ENCODE measurements at regions not wholly inside any gene's neighbourhood (a gene's known extent, or its start where the extent isn't known, plus 50 kb on each side); places are given as distances from the start of the nearest gene placed in this dataset.
"Not testable (repeated sequence)": the region's sequence is repeated elsewhere in the genome, so short reads cannot be mapped to it uniquely, and the experiment has no call there.

DNA sequence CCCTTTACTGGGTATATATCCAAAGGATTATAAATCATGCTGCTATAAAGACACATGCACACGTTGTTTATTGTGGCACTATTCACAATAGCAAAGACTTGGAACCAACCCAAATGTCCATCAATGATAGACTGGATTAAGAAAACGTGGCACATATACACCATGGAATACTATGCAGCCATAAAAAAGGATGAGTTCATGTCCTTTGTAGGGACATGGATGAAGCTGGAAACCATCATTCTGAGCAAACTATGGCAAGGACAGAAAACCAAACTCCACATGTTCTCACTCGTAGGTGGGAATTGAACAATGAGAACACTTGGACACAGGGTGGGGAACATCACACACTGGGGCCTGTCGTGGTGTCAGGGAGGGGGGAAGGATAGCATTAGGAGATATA is 59.2 kb downstream of the CXorf49B start:
- H3K36me3 Mint-ChIP-seq (ENCODE audit: insufficient read depth, unreplicated experiment); H3K4me1 Mint-ChIP-seq (ENCODE audit: low read depth, unreplicated experiment); CTCF ChIA-PET; DNase-seq; intact Hi-C loops (cut with micrococcal nuclease; ENCODE audit: unreplicated experiment); BruUV-seq (replicated peaks); H3K27ac Mint-ChIP-seq (ENCODE audit: unreplicated experiment); H3K9me3 Mint-ChIP-seq (ENCODE audit: low read depth, unreplicated experiment); H3K4me3 Mint-ChIP-seq (ENCODE audit: low read depth, unreplicated experiment): not testable (repeated sequence)
- peaks cover 54% of the 10 kb centered on the region for H3K27me3 Mint-ChIP-seq (ENCODE audit: unreplicated experiment)

DNA sequence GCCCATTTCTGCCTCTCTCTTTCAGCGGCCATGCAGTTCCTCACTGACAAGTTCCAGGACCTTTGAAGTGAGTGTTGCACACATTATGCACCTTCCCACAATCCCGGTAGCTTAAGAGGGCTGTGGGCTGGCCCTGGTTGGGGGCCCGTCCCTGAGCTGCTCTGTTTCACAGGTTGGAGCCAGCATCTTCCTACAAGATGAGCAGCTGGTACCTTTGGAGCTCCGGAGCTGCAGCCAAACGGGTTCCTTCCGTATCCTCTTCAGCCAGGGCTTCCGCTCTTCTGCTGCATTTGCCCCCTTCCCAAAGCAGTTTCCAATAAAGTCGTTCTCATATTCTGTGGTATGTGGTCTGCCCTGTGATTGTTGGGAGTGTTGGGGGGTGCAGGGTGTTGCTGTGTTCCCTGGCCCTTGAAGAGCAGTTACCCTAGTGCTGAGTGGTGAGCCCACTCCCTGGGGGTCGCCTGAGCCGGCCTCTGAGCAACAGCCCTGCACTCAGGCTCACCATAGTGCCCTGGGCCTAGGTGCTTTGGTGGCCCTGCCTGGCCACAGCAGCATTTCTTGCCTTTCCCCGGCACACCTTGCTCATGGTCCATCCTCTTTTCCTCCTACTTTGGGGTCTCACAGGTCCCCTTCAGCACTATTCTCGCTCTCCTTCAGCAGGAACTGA is 60.4 kb downstream of the CXorf49B start:
- CTCF ChIA-PET: no interaction called here
- Mint-ChIP-seq H3K9me3 (ENCODE audit: low read depth, unreplicated experiment) (no peaks in the 10 kb centered on the region), H3K36me3 (ENCODE audit: insufficient read depth, unreplicated experiment) (no peaks in the 10 kb centered on the region), H3K4me1 (ENCODE audit: low read depth, unreplicated experiment) (no peaks in the 10 kb centered on the region), H3K4me3 (ENCODE audit: low read depth, unreplicated experiment) (no peak overlapping the region), H3K27ac (ENCODE audit: unreplicated experiment) (no peak overlapping the region), H3K27me3 (ENCODE audit: unreplicated experiment) (peaks cover 42% of the 10 kb centered on the region)
- intact Hi-C loops (cut with micrococcal nuclease; ENCODE audit: unreplicated experiment): no loop called here
- TF ChIP-seq, protein P1, sequence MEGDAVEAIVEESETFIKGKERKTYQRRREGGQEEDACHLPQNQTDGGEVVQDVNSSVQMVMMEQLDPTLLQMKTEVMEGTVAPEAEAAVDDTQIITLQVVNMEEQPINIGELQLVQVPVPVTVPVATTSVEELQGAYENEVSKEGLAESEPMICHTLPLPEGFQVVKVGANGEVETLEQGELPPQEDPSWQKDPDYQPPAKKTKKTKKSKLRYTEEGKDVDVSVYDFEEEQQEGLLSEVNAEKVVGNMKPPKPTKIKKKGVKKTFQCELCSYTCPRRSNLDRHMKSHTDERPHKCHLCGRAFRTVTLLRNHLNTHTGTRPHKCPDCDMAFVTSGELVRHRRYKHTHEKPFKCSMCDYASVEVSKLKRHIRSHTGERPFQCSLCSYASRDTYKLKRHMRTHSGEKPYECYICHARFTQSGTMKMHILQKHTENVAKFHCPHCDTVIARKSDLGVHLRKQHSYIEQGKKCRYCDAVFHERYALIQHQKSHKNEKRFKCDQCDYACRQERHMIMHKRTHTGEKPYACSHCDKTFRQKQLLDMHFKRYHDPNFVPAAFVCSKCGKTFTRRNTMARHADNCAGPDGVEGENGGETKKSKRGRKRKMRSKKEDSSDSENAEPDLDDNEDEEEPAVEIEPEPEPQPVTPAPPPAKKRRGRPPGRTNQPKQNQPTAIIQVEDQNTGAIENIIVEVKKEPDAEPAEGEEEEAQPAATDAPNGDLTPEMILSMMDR (IDR thresholded peaks at IDR 0.05; ENCODE audit: unreplicated experiment): no peak
- no peak for DNase-seq
- no TSS peak for BruUV-seq (replicated peaks)

DNA sequence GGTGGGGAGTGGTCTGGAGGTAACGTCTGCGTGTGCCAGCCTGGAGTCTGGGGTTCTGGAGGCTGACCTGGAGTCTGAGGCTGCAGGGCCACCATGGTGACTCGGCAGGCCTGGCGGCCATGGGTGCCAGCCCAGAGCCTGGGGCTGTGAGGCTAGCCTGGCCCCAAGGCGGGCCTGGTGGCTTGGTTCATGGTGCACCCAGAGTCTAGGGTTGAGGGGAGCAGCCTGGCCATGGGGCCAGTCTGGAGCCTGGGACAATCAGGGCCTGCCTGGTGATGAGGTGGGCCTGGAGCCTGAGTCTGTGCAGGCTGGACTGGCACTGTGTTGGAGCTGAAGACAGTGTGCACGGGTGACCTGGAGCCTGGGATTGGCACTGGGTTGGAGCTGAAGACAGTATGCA is 64.9 kb downstream of the CXorf49B start:
- Mint-ChIP-seq H3K4me3 (ENCODE audit: low read depth, unreplicated experiment) (no peak overlapping the region), H3K27ac (ENCODE audit: unreplicated experiment) (no peak overlapping the region), H3K9me3 (ENCODE audit: low read depth, unreplicated experiment) (peaks cover 3% of the 10 kb centered on the region), H3K27me3 (ENCODE audit: unreplicated experiment) (peaks cover 62% of the 10 kb centered on the region), H3K36me3 (ENCODE audit: insufficient read depth, unreplicated experiment) (no peaks in the 10 kb centered on the region), H3K4me1 (ENCODE audit: low read depth, unreplicated experiment) (no peaks in the 10 kb centered on the region)
- TF ChIP-seq, protein P1 (IDR thresholded peaks at IDR 0.05; ENCODE audit: unreplicated experiment): no peak
- DNase-seq: no peak
- CTCF ChIA-PET: no interaction called here
- BruUV-seq (replicated peaks): no TSS peak
- intact Hi-C loops (cut with micrococcal nuclease; ENCODE audit: unreplicated experiment): no loop called here

DNA sequence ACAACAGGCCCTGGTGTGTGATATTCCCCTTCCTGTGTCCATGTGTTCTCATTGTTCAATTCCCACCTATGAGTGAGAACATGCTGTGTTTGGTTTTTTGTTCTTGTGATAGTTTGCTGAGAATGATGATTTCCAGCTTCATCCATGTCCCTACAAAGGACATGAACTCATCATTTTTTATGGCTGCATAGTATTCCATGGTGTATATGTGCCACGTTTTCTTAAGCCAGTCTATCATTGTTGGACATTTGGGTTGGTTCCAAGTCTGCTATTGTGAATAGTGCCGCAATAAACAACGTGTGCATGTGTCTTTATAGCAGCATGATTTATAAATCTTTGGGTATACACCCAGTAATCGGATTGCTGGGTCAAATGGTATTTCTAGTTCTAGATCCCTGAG is 72.6 kb upstream of the NHSL2 start:
- H3K27ac Mint-ChIP-seq (ENCODE audit: unreplicated experiment); H3K36me3 Mint-ChIP-seq (ENCODE audit: insufficient read depth, unreplicated experiment); BruUV-seq (replicated peaks); H3K4me1 Mint-ChIP-seq (ENCODE audit: low read depth, unreplicated experiment); H3K9me3 Mint-ChIP-seq (ENCODE audit: low read depth, unreplicated experiment); intact Hi-C loops (cut with micrococcal nuclease; ENCODE audit: unreplicated experiment); H3K4me3 Mint-ChIP-seq (ENCODE audit: low read depth, unreplicated experiment); DNase-seq: not testable (repeated sequence)
- H3K27me3 Mint-ChIP-seq (ENCODE audit: unreplicated experiment): peaks cover 37% of the 10 kb centered on the region
- CTCF ChIA-PET: interaction anchor here (0.6 kb wide), 1 partner anchor 87 kb away, joined by 3 read pairs; no protein-coding TSS in a partner anchor

DNA sequence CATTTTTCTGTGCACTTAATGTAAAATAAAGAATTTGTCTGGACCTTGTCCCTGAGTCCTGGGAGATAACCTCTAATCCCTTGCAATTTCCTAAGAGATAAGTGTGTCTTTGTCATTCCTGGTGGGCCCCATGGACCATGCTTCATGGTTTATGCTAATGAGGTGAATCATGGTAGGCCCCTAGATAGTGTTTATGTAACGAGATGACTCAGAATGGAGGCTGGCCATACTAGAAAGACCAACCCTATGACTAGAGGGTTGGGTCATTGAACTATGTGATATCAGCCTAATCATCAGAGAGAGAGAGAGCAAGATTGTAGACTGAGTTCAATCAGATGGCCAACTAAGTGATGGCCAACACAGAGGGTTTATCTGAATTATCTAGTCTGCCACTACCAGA is 64.2 kb upstream of the NHSL2 start:
- H3K9me3 Mint-ChIP-seq (ENCODE audit: low read depth, unreplicated experiment): peaks cover 2% of the 10 kb centered on the region

More for the DNA sequence above, 64.2 kb upstream of the NHSL2 start:
- intact Hi-C loops (cut with micrococcal nuclease; ENCODE audit: unreplicated experiment): no loop called here
- H3K27me3 Mint-ChIP-seq (ENCODE audit: unreplicated experiment): peaks cover 41% of the 10 kb centered on the region
- no peak overlapping the region for H3K27ac Mint-ChIP-seq (ENCODE audit: unreplicated experiment)
- BruUV-seq (replicated peaks): no TSS peak
- no peaks in the 10 kb centered on the region for H3K36me3 Mint-ChIP-seq (ENCODE audit: insufficient read depth, unreplicated experiment)
- H3K4me3 Mint-ChIP-seq (ENCODE audit: low read depth, unreplicated experiment): no peak overlapping the region
- TF ChIP-seq, protein P1 (IDR thresholded peaks at IDR 0.05; ENCODE audit: unreplicated experiment): no peak
- no peaks in the 10 kb centered on the region for H3K4me1 Mint-ChIP-seq (ENCODE audit: low read depth, unreplicated experiment)
- DNase-seq: no peak
- CTCF ChIA-PET: no interaction called here
